ENCODE measurements at regions not wholly inside any gene's neighbourhood (a gene's known extent, or its start where the extent isn't known, plus 50 kb on each side); places are given as distances from the start of the nearest gene placed in this dataset.

DNA sequence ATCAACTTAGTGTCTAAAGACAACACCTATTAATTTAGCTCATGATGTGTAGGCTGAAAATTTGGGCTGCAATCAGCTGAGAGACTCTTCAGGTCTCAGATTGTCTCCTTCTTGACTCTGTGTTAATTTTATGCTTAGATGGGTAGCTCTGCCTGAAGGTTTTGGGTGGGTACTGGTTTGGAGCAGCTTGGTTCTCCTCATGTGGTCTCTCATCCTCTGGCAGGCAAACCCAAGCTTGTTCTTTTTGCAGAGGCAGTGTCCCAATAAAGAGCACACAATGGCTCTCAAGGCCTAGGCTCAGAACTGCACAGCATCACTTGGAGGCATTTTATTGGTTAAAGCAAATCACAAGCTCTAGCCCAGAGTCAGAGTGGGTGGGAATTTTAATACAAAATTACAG lies 280.6 kb downstream of the BTBD3 start:
- no peak for TF ChIP-seq ZFP3 (CRISPR knock-in tag; IDR thresholded peaks at IDR 0.05)
- no peak for TF ChIP-seq ZNF565 (CRISPR knock-in tag; conservative IDR thresholded peaks at IDR 0.05; ENCODE audit: low read depth)
- TF ChIP-seq TCF4 (CRISPR knock-in tag; IDR thresholded peaks at IDR 0.05; ENCODE audit: borderline replicate concordance), result no peak
- TF ChIP-seq RARB (CRISPR knock-in tag; IDR thresholded peaks at IDR 0.05), result no peak
- no peak for TF ChIP-seq ISL1 (CRISPR knock-in tag; IDR thresholded peaks at IDR 0.05)
- no peak for TF ChIP-seq OSR1 (CRISPR knock-in tag; IDR thresholded peaks at IDR 0.05)
- TF ChIP-seq ZNF8 (CRISPR knock-in tag; IDR thresholded peaks at IDR 0.05), result no peak
- TF ChIP-seq CSDC2 (CRISPR knock-in tag; IDR thresholded peaks at IDR 0.05), result no peak
- TF ChIP-seq ZNF70 (CRISPR knock-in tag; IDR thresholded peaks at IDR 0.05), result no peak
- TF ChIP-seq ARNTL (CRISPR knock-in tag; IDR thresholded peaks at IDR 0.05; ENCODE audit: borderline replicate concordance, low read depth), result no peak
- no peak for TF ChIP-seq PPARA (CRISPR knock-in tag; IDR thresholded peaks at IDR 0.05; ENCODE audit: borderline replicate concordance)
- no peak for TF ChIP-seq GLIS3 (CRISPR knock-in tag; IDR thresholded peaks at IDR 0.05)
- TF ChIP-seq, protein P1, sequence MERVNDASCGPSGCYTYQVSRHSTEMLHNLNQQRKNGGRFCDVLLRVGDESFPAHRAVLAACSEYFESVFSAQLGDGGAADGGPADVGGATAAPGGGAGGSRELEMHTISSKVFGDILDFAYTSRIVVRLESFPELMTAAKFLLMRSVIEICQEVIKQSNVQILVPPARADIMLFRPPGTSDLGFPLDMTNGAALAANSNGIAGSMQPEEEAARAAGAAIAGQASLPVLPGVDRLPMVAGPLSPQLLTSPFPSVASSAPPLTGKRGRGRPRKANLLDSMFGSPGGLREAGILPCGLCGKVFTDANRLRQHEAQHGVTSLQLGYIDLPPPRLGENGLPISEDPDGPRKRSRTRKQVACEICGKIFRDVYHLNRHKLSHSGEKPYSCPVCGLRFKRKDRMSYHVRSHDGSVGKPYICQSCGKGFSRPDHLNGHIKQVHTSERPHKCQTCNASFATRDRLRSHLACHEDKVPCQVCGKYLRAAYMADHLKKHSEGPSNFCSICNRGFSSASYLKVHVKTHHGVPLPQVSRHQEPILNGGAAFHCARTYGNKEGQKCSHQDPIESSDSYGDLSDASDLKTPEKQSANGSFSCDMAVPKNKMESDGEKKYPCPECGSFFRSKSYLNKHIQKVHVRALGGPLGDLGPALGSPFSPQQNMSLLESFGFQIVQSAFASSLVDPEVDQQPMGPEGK (CRISPR knock-in tag; IDR thresholded peaks at IDR 0.05; ENCODE audit: borderline replicate concordance), result no peak
- TF ChIP-seq TOX (CRISPR knock-in tag; IDR thresholded peaks at IDR 0.05; ENCODE audit: borderline replicate concordance), result no peak
- TF ChIP-seq SNAI2 (CRISPR knock-in tag; IDR thresholded peaks at IDR 0.05), result no peak
- TF ChIP-seq, protein P2, sequence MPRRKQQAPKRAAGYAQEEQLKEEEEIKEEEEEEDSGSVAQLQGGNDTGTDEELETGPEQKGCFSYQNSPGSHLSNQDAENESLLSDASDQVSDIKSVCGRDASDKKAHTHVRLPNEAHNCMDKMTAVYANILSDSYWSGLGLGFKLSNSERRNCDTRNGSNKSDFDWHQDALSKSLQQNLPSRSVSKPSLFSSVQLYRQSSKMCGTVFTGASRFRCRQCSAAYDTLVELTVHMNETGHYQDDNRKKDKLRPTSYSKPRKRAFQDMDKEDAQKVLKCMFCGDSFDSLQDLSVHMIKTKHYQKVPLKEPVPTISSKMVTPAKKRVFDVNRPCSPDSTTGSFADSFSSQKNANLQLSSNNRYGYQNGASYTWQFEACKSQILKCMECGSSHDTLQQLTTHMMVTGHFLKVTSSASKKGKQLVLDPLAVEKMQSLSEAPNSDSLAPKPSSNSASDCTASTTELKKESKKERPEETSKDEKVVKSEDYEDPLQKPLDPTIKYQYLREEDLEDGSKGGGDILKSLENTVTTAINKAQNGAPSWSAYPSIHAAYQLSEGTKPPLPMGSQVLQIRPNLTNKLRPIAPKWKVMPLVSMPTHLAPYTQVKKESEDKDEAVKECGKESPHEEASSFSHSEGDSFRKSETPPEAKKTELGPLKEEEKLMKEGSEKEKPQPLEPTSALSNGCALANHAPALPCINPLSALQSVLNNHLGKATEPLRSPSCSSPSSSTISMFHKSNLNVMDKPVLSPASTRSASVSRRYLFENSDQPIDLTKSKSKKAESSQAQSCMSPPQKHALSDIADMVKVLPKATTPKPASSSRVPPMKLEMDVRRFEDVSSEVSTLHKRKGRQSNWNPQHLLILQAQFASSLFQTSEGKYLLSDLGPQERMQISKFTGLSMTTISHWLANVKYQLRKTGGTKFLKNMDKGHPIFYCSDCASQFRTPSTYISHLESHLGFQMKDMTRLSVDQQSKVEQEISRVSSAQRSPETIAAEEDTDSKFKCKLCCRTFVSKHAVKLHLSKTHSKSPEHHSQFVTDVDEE (CRISPR knock-in tag; IDR thresholded peaks at IDR 0.05), result no peak
- TF ChIP-seq, protein P3, sequence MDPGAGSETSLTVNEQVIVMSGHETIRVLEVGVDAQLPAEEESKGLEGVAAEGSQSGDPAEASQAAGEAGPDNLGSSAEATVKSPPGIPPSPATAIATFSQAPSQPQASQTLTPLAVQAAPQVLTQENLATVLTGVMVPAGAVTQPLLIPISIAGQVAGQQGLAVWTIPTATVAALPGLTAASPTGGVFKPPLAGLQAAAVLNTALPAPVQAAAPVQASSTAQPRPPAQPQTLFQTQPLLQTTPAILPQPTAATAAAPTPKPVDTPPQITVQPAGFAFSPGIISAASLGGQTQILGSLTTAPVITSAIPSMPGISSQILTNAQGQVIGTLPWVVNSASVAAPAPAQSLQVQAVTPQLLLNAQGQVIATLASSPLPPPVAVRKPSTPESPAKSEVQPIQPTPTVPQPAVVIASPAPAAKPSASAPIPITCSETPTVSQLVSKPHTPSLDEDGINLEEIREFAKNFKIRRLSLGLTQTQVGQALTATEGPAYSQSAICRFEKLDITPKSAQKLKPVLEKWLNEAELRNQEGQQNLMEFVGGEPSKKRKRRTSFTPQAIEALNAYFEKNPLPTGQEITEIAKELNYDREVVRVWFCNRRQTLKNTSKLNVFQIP (CRISPR knock-in tag; IDR thresholded peaks at IDR 0.05; ENCODE audit: borderline replicate concordance, low read depth), result no peak

DNA sequence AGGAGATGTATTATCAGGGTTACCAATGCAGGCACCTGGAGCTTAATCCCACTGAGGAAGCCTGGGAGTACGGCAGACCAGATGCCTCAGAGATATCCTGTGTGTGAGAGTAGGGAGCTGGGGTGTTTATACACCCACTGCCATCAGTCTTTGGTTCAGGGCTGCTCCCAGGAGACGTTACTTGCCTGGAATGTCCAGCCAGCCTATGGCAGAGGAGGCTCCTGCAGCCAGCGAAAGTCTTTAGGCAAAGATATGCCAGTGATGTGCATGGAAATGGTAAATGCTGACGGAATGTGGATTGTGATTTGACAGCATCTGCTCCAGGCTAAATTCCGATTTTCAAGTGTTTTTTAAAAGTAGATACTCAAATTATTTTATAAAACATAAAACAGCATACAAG lies 282.0 kb downstream of the BTBD3 start:
- ATAC-seq, result no peak
- no peak for TF ChIP-seq PPARA (CRISPR knock-in tag; IDR thresholded peaks at IDR 0.05; ENCODE audit: borderline replicate concordance)

More for the DNA sequence above, 280.6 kb downstream of the BTBD3 start:
- no peak for ATAC-seq

DNA sequence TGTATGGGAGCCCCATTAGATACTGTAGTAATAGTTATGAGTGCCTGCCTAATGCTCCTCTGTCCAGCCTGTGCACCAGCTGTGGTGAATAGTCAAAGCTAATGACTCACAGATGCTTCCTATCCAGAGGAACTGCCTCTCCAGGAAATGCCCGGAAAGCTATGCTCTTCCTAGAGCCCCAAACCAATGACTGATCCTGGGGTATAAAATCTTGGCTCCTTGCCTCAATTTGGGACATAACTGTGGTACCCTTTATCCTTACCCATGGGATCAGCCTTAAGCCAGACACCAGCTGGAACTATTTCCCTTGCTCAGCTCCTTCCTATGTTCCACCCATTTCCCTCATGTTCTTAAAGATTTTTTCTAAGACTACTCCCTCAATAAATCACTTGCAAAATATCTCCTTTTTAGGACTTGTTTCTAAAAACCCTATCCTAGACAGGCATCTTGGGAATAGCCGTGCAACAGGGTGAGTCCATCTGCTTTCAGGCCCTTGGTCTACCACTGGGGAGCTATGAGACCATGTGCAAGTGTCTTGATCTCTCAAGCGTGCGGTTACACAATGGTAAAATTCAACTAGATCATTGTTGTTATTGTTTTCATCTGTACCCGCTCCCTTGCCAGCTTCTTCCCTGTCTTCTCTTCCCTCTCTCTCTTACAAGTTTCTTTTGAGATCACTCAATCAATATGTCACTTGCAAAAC lies 283.7 kb downstream of the BTBD3 start:
- TF ChIP-seq RARB (CRISPR knock-in tag; IDR thresholded peaks at IDR 0.05) (no peak), PPARA (CRISPR knock-in tag; IDR thresholded peaks at IDR 0.05; ENCODE audit: borderline replicate concordance) (no peak), ESRRG (CRISPR knock-in tag; IDR thresholded peaks at IDR 0.05) (no peak), TOX (CRISPR knock-in tag; IDR thresholded peaks at IDR 0.05; ENCODE audit: borderline replicate concordance) (no peak), ZNF70 (CRISPR knock-in tag; IDR thresholded peaks at IDR 0.05) (no peak), ZNF8 (CRISPR knock-in tag; IDR thresholded peaks at IDR 0.05) (no peak), OSR1 (CRISPR knock-in tag; IDR thresholded peaks at IDR 0.05) (no peak), SNAI2 (CRISPR knock-in tag; IDR thresholded peaks at IDR 0.05) (no peak), BACH2 (CRISPR knock-in tag; IDR thresholded peaks at IDR 0.05; ENCODE audit: borderline replicate concordance) (no peak), ZNF565 (CRISPR knock-in tag; conservative IDR thresholded peaks at IDR 0.05; ENCODE audit: low read depth) (no peak)
- TF ChIP-seq, protein P4, sequence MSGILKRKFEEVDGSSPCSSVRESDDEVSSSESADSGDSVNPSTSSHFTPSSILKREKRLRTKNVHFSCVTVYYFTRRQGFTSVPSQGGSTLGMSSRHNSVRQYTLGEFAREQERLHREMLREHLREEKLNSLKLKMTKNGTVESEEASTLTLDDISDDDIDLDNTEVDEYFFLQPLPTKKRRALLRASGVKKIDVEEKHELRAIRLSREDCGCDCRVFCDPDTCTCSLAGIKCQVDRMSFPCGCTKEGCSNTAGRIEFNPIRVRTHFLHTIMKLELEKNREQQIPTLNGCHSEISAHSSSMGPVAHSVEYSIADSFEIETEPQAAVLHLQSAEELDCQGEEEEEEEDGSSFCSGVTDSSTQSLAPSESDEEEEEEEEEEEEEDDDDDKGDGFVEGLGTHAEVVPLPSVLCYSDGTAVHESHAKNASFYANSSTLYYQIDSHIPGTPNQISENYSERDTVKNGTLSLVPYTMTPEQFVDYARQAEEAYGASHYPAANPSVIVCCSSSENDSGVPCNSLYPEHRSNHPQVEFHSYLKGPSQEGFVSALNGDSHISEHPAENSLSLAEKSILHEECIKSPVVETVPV (CRISPR knock-in tag; IDR thresholded peaks at IDR 0.05), result no peak
- TF ChIP-seq, protein P1 (CRISPR knock-in tag; IDR thresholded peaks at IDR 0.05; ENCODE audit: borderline replicate concordance), result no peak
- TF ChIP-seq, protein P3 (CRISPR knock-in tag; IDR thresholded peaks at IDR 0.05; ENCODE audit: borderline replicate concordance, low read depth), result no peak
- TF ChIP-seq, protein P2 (CRISPR knock-in tag; IDR thresholded peaks at IDR 0.05), result no peak
- ATAC-seq, result no peak
